Esophagus (tissue), 2 donors: ENCODE measurements at regions not wholly inside any gene's neighbourhood (a gene's known extent, or its start where the extent isn't known, plus 50 kb on each side); places are given as distances from the start of the nearest gene placed in this dataset.
"Not testable (repeated sequence)": the region's sequence is repeated elsewhere in the genome, so short reads cannot be mapped to it uniquely, and the experiment has no call there.

Source experiments
- H3K27ac ChIP-seq, 2 donors: one replicate each; pipeline ENCODE4 v1.5.1; 2013; ENCODE audit warnings: low read depth in 2 of 2, mild to moderate bottlenecking in 2 of 2, inconsistent platforms in 1 of 2, low read length in 1 of 2, moderate library complexity in 1 of 2
- H3K27me3 ChIP-seq, 2 donors: one replicate each; pipeline ENCODE4 v1.6.1; 2013; ENCODE audit warnings: low read length in 2 of 2, control low read depth in 1 of 2, mild to moderate bottlenecking in 1 of 2; ENCODE audit not compliant: insufficient read depth in 2 of 2, control insufficient read depth in 1 of 2
- H3K36me3 ChIP-seq, 2 donors: one replicate each; pipeline ENCODE4 v1.6.1; 2013; ENCODE audit warnings: low read length in 1 of 2; ENCODE audit not compliant: control insufficient read depth in 2 of 2, insufficient read depth in 2 of 2
- H3K4me1 ChIP-seq, 2 donors: one replicate each; pipeline ENCODE4 v1.6.1; 2013; ENCODE audit warnings: low read length in 1 of 2; ENCODE audit not compliant: control insufficient read depth in 2 of 2, insufficient read depth in 2 of 2
- H3K4me3 ChIP-seq, 2 donors: one replicate each; pipeline ENCODE4 v1.5.1; 2013; ENCODE audit warnings: low read length in 2 of 2, mild to moderate bottlenecking in 2 of 2, low read depth in 1 of 2, moderate library complexity in 1 of 2
- H3K9me3 ChIP-seq, 2 donors: one replicate each; pipeline ENCODE4 v1.6.1; 2013; ENCODE audit warnings: mild to moderate bottlenecking in 2 of 2, low read depth in 1 of 2, low read length in 1 of 2, moderate library complexity in 1 of 2; ENCODE audit not compliant: control insufficient read depth in 2 of 2, insufficient read depth in 1 of 2
- WGBS, 2 donors: extraction: QIAGEN DNeasy Blood & Tissue Kit; methylation state at CpG; one replicate each; pipeline ENCODE4 v1.1.7; 2013; 5-methylcytosine and 5-hydroxymethylcytosine counted together
- donor health status: healthy with polysubstance abuse.
- donor health status: Bipolar disorder and iron deficiency.

DNA sequence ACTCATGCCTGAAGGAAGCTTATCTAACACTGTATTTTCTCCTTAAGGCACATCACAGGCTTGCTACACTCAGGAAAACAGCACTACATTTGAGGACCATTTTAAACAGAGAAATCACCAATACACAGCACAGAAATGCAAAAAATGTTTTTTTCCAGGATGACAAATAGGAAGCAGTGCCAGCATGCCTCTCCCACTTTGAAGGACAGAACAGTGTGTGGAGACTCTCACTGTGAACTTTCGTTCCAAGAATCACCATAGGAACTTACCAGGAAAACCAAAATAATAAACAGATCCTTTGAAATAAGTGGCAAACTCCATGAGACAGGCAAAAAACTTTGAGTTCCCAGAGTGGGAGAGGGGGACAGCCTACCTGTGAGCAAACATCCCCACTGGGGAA is 217.8 kb upstream of the MAST4 start:
- 74 to 81% methylated on average over 1 of the region's 1 CpG for WGBS, 2 donors
- no peaks in the 10 kb centered on the region for H3K27me3 ChIP-seq
- peaks cover 3 to 4% of the 10 kb centered on the region in 2 donors for H3K9me3 ChIP-seq
- no peaks in the 10 kb centered on the region for H3K36me3 ChIP-seq
- H3K4me1 ChIP-seq, result no peaks in the 10 kb centered on the region
- H3K27ac ChIP-seq, result no peak overlapping the region
- H3K4me3 ChIP-seq, result no peak overlapping the region

- H3K4me1 ChIP-seq, result no peaks in the 10 kb centered on the region
- peaks cover 3 to 4% of the 10 kb centered on the region in 2 donors for H3K9me3 ChIP-seq
- H3K27ac ChIP-seq, result no peak overlapping the region
- WGBS, 2 donors, result 87 to 89% methylated on average over 3 of the region's 3 CpGs
- H3K36me3 ChIP-seq, result no peaks in the 10 kb centered on the region
- no peaks in the 10 kb centered on the region for H3K27me3 ChIP-seq
- no peak overlapping the region for H3K4me3 ChIP-seq
Measured at GRCh38 chr5:66382152-66382551, 214.0 kb upstream of the MAST4 start.

DNA sequence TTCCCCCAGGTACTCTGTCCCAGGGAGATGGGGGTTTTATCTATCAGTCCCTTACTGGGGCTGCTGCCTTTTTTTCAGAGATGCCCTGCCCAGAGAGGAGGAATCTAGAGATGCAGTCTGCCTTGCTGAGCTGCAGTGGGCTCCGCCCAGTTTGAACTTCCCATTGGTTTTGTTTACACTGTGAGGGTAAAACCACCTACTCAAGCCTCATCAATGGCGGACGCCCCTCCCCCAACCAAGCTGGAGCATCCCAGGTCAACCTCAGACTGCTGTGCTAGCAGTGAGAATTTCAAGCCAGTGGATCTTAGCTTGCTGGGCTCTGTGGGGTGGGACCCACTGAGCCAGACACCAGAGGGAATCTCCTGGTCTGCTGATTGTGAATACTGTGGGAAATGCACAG is 191.0 kb upstream of the MAST4 start:
- H3K9me3 ChIP-seq, H3K4me3 ChIP-seq, H3K36me3 ChIP-seq, H3K27me3 ChIP-seq, H3K27ac ChIP-seq, H3K4me1 ChIP-seq: not testable (repeated sequence)
- 87 to 91% methylated on average over 3 of the region's 3 CpGs for WGBS, 2 donors

- no peak overlapping the region for H3K27ac ChIP-seq
- no peaks in the 10 kb centered on the region for H3K4me1 ChIP-seq
- H3K27me3 ChIP-seq, result no peaks in the 10 kb centered on the region
- H3K9me3 ChIP-seq, result no peaks in the 10 kb centered on the region
- 62 to 69% methylated on average over 3 of the region's 3 CpGs for WGBS, 2 donors
- H3K4me3 ChIP-seq, result no peak overlapping the region
- no peaks in the 10 kb centered on the region for H3K36me3 ChIP-seq
Measured at GRCh38 chr5:66406761-66407336, 189.3 kb upstream of the MAST4 start.

GRCh38 chr5:66407765-66408164 is 188.4 kb upstream of the MAST4 start:
- no peaks in the 10 kb centered on the region for H3K9me3 ChIP-seq
- H3K4me1 ChIP-seq, result no peaks in the 10 kb centered on the region
- no peak overlapping the region for H3K4me3 ChIP-seq
- no peak overlapping the region for H3K27ac ChIP-seq
- no peaks in the 10 kb centered on the region for H3K36me3 ChIP-seq
- no peaks in the 10 kb centered on the region for H3K27me3 ChIP-seq

DNA sequence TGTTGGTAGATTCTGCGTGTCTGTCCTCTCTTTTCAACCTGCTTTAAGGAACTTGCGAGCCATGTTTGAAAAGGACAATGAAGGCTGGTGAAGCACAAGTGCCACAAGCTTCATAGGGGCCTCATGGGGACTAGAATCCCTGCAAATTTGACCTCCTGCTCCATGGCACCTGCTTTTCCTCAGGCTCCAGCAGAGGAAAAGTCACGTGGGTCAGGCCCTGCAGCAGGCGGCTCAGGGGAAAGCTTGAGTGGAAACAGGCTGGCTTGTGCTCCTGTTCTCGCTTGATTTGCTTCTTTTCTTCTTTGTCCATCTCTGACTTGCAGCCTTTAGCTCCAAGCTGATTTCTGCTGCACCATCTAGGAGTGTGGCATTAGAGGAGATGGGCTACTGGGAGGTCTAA is 187.6 kb upstream of the MAST4 start:
- Histone ChIP-seq H3K4me1 (no peaks in the 10 kb centered on the region), H3K36me3 (no peaks in the 10 kb centered on the region), H3K4me3 (no peak overlapping the region), H3K27me3 (no peaks in the 10 kb centered on the region), H3K27ac (no peak overlapping the region), H3K9me3 (no peaks in the 10 kb centered on the region)
- 73 to 77% methylated on average over 5 of the region's 5 CpGs for WGBS, 2 donors

DNA sequence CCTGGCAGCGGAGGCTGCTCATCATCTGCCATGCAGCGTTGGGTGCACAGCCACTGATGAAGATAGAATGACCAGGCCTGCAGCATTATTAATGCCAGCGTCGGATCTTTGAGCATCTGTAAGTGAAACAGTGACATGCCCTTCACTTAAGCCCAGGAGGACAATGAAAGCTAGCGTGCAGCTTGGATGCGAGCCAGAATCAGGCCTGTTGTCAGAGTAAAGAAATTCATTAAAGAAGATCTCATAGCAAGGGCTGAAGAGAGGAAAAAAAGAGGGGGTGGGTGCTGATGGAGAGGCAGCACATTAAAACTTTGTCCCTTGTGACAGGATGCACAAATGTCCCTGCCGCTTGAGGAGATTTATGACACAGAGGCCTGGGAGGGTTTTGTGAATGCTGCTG is 186.1 kb upstream of the MAST4 start:
- H3K36me3 ChIP-seq, result no peaks in the 10 kb centered on the region

GRCh38 chr5:66411701-66412100 is 184.5 kb upstream of the MAST4 start:
- Histone ChIP-seq H3K27me3 (no peaks in the 10 kb centered on the region), H3K27ac (no peak overlapping the region), H3K9me3 (no peaks in the 10 kb centered on the region), H3K36me3 (no peaks in the 10 kb centered on the region), H3K4me1 (no peaks in the 10 kb centered on the region), H3K4me3 (no peak overlapping the region)
- WGBS, 2 donors, result 81 to 86% methylated on average over 1 of the region's 1 CpG

More for the DNA sequence above, 186.1 kb upstream of the MAST4 start:
- WGBS, 2 donors, result 66 to 68% methylated on average over 7 of the region's 7 CpGs
- Histone ChIP-seq H3K27me3 (no peaks in the 10 kb centered on the region), H3K9me3 (no peaks in the 10 kb centered on the region), H3K27ac (no peak overlapping the region), H3K4me1 (no peaks in the 10 kb centered on the region), H3K4me3 (no peak overlapping the region)

GRCh38 chr5:66413931-66414330 is 182.3 kb upstream of the MAST4 start:
- no peaks in the 10 kb centered on the region for H3K9me3 ChIP-seq
- no peaks in the 10 kb centered on the region for H3K27me3 ChIP-seq
- no peaks in the 10 kb centered on the region for H3K36me3 ChIP-seq
- H3K4me3 ChIP-seq, result no peak overlapping the region
- H3K4me1 ChIP-seq, result no peaks in the 10 kb centered on the region
- H3K27ac ChIP-seq, result no peak overlapping the region
- 93 to 100% methylated on average over 1 of the region's 1 CpG for WGBS, 2 donors

- no peaks in the 10 kb centered on the region for H3K36me3 ChIP-seq
- H3K4me3 ChIP-seq, result no peak overlapping the region
- H3K27me3 ChIP-seq, result no peaks in the 10 kb centered on the region
- no peaks in the 10 kb centered on the region for H3K9me3 ChIP-seq
- H3K27ac ChIP-seq, result no peak overlapping the region
- H3K4me1 ChIP-seq, result no peaks in the 10 kb centered on the region
Measured at GRCh38 chr5:66415208-66415607, 181.0 kb upstream of the MAST4 start.
